ENCODE measurements at regions not wholly inside any gene's neighbourhood (a gene's known extent, or its start where the extent isn't known, plus 50 kb on each side); places are given as distances from the start of the nearest gene placed in this dataset.

GRCh38 chr1:55517036-55517435, 301.9 kb upstream of the USP24 start:
- no peak for TF ChIP-seq CTCF (IDR thresholded peaks at IDR 0.05; ENCODE audit: insufficient read depth, low read length)
- no peak for TF ChIP-seq GABPA (IDR thresholded peaks at IDR 0.05; ENCODE audit: low read depth)
- TF ChIP-seq POLR2AphosphoS5 (IDR thresholded peaks at IDR 0.05; ENCODE audit: low read depth), result no peak
- TF ChIP-seq REST (IDR thresholded peaks at IDR 0.05; ENCODE audit: insufficient replicate concordance, low read depth), result no peak
- TF ChIP-seq SPI1 (IDR thresholded peaks at IDR 0.05; ENCODE audit: borderline replicate concordance, low read depth), result no peak
